ENCODE measurements at regions not wholly inside any gene's neighbourhood (a gene's known extent, or its start where the extent isn't known, plus 50 kb on each side); places are given as distances from the start of the nearest gene placed in this dataset.

DNA sequence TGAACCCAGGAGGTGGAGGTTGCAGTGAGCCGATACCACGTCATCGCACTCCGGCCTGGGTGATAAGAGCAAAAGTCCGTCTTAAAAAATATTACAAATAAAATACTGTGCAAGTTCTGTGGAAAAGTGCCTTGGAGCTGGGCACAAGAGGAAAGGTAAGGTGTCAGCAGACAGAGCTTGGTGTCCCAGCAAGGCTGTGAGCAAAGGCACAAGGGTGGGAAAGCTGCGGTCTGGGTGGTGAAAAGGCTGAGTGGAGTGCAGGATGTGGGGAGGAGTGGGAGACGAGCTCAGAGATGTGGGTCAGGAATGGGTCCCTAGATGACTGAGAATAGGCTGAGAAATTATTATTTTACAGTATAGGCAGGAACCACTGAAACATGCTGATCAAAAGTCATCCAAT is 150.6 kb downstream of the RHOU start:
- CTCF ChIA-PET, result interaction anchor here (0.6 kb wide), 1 partner anchor 150 kb away, joined by 7 read pairs; no protein-coding TSS in a partner anchor
- no TSS peak for BruUV-seq (replicated peaks)
- intact Hi-C loops (cut with micrococcal nuclease; ENCODE audit: unreplicated experiment), result no loop called here

DNA sequence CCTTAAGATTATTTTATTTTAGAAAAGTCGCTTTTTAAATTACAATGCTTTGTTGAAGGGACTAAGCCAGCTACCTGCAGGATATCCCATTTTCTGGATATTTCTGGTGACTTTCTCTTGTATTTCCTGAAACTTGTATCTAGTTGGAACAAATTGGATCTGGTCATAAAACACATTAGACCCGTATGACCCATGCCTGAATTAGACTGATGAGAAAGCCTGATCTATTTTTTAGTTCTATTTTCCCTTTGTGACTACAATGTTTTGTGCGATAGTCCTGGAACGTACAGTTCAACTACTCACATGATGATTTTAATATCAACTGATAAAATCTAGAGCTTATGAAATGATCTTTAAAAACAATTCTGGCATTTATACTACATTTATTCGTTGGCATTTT is 151.8 kb downstream of the RHOU start:
- ChIA-PET CTCF (no interaction called here), POLR2A (no interaction called here)
- Histone ChIP-seq H3K4me3 (ENCODE audit: low read depth in 2 of 2, low read length in 2 of 2) (no peak overlapping the region), H3K4me1 (ENCODE audit: control insufficient read depth, insufficient read depth, low read length) (no peaks in the 10 kb centered on the region), H3K27me3 (ENCODE audit: control insufficient read depth, insufficient read depth, low read length) (no peaks in the 10 kb centered on the region), H3K9me3 (ENCODE audit: control insufficient read depth, insufficient read depth, low read depth, low read length) (peaks cover 5% of the 10 kb centered on the region; the same call in 1 of the 2 replicates), H3K27ac (ENCODE audit: low read length) (no peak overlapping the region), H3K36me3 (ENCODE audit: control insufficient read depth, insufficient read depth, low read length) (no peaks in the 10 kb centered on the region)
- intact Hi-C loops (cut with micrococcal nuclease; ENCODE audit: unreplicated experiment), result no loop called here
- ATAC-seq, result no peak
- no peak for DNase-seq (ENCODE audit: low read depth, low spot score)
- in situ Hi-C loops (cut with HindIII; ENCODE audit: low pct_unique_long_range_greater_than_20kb, low sequenced_read_pairs), result no loop called here
- no TSS peak for BruUV-seq (replicated peaks)
- TF ChIP-seq TCF7L2 (IDR thresholded peaks at IDR 0.05; ENCODE audit: low read depth, low read length) (no peak), POLR2AphosphoS5 (IDR thresholded peaks at IDR 0.05; ENCODE audit: low read depth, low read length) (no peak), SIN3A (IDR thresholded peaks at IDR 0.05; ENCODE audit: borderline replicate concordance, insufficient read depth, low read depth, low read length) (no peak)
- TF ChIP-seq, protein P1, sequence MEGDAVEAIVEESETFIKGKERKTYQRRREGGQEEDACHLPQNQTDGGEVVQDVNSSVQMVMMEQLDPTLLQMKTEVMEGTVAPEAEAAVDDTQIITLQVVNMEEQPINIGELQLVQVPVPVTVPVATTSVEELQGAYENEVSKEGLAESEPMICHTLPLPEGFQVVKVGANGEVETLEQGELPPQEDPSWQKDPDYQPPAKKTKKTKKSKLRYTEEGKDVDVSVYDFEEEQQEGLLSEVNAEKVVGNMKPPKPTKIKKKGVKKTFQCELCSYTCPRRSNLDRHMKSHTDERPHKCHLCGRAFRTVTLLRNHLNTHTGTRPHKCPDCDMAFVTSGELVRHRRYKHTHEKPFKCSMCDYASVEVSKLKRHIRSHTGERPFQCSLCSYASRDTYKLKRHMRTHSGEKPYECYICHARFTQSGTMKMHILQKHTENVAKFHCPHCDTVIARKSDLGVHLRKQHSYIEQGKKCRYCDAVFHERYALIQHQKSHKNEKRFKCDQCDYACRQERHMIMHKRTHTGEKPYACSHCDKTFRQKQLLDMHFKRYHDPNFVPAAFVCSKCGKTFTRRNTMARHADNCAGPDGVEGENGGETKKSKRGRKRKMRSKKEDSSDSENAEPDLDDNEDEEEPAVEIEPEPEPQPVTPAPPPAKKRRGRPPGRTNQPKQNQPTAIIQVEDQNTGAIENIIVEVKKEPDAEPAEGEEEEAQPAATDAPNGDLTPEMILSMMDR (IDR thresholded peaks at IDR 0.05), result no peak
- TF ChIP-seq, protein P2, sequence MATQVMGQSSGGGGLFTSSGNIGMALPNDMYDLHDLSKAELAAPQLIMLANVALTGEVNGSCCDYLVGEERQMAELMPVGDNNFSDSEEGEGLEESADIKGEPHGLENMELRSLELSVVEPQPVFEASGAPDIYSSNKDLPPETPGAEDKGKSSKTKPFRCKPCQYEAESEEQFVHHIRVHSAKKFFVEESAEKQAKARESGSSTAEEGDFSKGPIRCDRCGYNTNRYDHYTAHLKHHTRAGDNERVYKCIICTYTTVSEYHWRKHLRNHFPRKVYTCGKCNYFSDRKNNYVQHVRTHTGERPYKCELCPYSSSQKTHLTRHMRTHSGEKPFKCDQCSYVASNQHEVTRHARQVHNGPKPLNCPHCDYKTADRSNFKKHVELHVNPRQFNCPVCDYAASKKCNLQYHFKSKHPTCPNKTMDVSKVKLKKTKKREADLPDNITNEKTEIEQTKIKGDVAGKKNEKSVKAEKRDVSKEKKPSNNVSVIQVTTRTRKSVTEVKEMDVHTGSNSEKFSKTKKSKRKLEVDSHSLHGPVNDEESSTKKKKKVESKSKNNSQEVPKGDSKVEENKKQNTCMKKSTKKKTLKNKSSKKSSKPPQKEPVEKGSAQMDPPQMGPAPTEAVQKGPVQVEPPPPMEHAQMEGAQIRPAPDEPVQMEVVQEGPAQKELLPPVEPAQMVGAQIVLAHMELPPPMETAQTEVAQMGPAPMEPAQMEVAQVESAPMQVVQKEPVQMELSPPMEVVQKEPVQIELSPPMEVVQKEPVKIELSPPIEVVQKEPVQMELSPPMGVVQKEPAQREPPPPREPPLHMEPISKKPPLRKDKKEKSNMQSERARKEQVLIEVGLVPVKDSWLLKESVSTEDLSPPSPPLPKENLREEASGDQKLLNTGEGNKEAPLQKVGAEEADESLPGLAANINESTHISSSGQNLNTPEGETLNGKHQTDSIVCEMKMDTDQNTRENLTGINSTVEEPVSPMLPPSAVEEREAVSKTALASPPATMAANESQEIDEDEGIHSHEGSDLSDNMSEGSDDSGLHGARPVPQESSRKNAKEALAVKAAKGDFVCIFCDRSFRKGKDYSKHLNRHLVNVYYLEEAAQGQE (IDR thresholded peaks at IDR 0.05; ENCODE audit: insufficient read depth in 1 of 2, low read depth in 2 of 2, low read length in 1 of 2), result no peak

More for the DNA sequence above, 150.6 kb downstream of the RHOU start:
- H3K36me3 ChIP-seq (ENCODE audit: control insufficient read depth, insufficient read depth, low read length), result no peaks in the 10 kb centered on the region
- H3K4me1 ChIP-seq (ENCODE audit: control insufficient read depth, insufficient read depth, low read length), result no peaks in the 10 kb centered on the region
- H3K27me3 ChIP-seq (ENCODE audit: control insufficient read depth, insufficient read depth, low read length), result no peaks in the 10 kb centered on the region
- H3K27ac ChIP-seq (ENCODE audit: low read length), result no peak overlapping the region
- POLR2A ChIA-PET, result no interaction called here
- no peak for DNase-seq (ENCODE audit: low read depth, low spot score)
- no peak for ATAC-seq
- peaks cover 5% of the 10 kb centered on the region; the same call in 1 of the 2 replicates for H3K9me3 ChIP-seq (ENCODE audit: control insufficient read depth, insufficient read depth, low read depth, low read length)
- in situ Hi-C loops (cut with HindIII; ENCODE audit: low pct_unique_long_range_greater_than_20kb, low sequenced_read_pairs), result no loop called here
- TF ChIP-seq TCF7L2 (IDR thresholded peaks at IDR 0.05; ENCODE audit: low read depth, low read length) (no peak), SIN3A (IDR thresholded peaks at IDR 0.05; ENCODE audit: borderline replicate concordance, insufficient read depth, low read depth, low read length) (no peak), POLR2AphosphoS5 (IDR thresholded peaks at IDR 0.05; ENCODE audit: low read depth, low read length) (no peak)
- TF ChIP-seq, protein P1 (IDR thresholded peaks at IDR 0.05), result no peak
- TF ChIP-seq, protein P2 (IDR thresholded peaks at IDR 0.05; ENCODE audit: insufficient read depth in 1 of 2, low read depth in 2 of 2, low read length in 1 of 2), result no peak
- H3K4me3 ChIP-seq (ENCODE audit: low read depth in 2 of 2, low read length in 2 of 2), result no peak overlapping the region

Data from Panc1 (cell line).